ENCODE measurements at regions not wholly inside any gene's neighbourhood (a gene's known extent, or its start where the extent isn't known, plus 50 kb on each side); places are given as distances from the start of the nearest gene placed in this dataset.
"Not testable (repeated sequence)": the region's sequence is repeated elsewhere in the genome, so short reads cannot be mapped to it uniquely, and the experiment has no call there.

DNA sequence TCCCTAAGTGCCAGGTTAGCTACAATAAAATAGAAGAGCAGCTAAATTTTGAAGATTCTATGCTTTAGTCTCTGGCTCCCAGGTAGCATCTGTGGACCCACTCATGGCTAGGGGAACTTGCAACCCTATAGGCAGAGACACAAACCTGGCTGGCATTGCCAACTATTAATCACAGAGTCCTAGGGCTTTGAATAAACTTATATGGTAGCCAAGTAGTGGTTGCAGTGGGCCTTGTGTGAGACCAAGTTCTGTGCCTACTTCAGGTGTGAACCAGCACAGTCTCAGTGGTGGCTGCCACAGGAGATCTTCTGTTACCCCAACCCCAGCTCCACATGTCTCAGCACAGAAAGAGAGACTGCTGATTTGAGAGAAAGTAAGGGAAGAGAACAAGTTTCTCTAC, 62.9 kb upstream of the ZNG1F start:
- TF ChIP-seq EZH2 (IDR thresholded peaks at IDR 0.05); POLR2AphosphoS5 (IDR thresholded peaks at IDR 0.05; ENCODE audit: borderline replicate concordance, low read depth, low read length): not testable (repeated sequence)
